ENCODE measurements at regions not wholly inside any gene's neighbourhood (a gene's known extent, or its start where the extent isn't known, plus 50 kb on each side); places are given as distances from the start of the nearest gene placed in this dataset.

DNA sequence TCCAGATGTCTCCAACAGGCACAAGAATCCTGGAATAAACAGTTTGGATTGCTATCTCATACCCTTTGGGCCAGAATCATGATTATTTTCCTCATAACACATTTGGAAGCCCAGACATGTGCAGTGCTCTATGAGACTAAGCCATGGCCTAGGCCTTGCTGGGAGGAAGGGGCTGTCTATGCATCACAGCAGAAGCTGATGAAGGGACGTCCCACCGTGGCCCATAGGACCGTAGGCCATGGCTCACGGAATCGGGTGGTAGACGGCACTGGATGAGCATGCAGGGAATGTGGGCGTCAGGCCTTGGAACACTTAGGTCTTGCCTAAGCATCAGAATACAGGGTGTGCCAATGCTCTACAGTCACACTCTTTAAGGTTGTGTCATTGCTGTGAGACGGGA lies 283.8 kb upstream of the TSHZ3 start:
- TF ChIP-seq CTCF (conservative IDR thresholded peaks at IDR 0.05) = no peak

DNA sequence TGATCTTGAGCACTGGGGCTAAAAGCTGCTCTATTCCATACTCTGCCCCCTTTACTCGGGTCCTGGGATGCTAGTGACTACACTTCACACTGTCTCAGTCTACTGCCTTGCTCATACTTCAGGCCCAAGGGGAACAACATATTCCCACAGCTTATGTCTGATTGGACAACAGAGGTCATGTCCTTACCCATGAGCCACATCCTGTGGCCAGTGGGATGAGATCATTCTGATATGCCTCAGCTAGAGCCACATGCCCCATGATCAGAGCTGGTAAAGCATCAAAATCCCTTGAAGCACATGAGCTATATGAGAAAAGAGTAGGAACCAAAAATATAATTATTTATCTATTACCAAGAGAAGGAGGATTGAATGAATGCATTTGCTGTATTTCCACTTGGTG lies 290.1 kb upstream of the TSHZ3 start:
- no peak for TF ChIP-seq CTCF (conservative IDR thresholded peaks at IDR 0.05)
- H3K27ac ChIP-seq = no peak overlapping the region

More for the DNA sequence above, 283.8 kb upstream of the TSHZ3 start:
- H3K27ac ChIP-seq = no peak overlapping the region

DNA sequence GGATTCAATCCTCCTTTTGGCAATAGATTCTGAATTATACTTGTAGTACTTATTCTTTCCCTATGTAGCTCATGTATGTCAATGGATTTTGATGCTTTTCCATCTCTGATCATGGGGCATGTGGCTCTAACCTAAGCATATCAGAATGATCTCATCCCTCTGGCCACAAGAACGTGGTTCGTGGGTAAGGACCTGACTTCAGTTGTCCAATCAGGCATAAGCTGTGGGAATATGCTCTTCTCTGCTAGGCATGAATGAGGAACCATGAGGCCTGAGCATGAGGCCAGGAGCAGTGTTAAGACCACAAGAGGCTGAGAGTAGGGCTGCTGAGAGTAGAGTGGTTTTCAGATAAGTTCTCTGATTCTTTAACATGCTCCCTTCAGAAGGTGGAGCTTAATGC lies 292.4 kb upstream of the TSHZ3 start:
- no peak for TF ChIP-seq CTCF (conservative IDR thresholded peaks at IDR 0.05)
- H3K27ac ChIP-seq = no peak overlapping the region

- H3K27ac ChIP-seq = no peak overlapping the region
- TF ChIP-seq CTCF (conservative IDR thresholded peaks at IDR 0.05) = no peak
These were observed 299.1 kb upstream of the TSHZ3 start for GRCh38 chr19:31648347-31648746.

GRCh38 chr19:31656507-31656906 lies 307.3 kb upstream of the TSHZ3 start:
- H3K27ac ChIP-seq = no peak overlapping the region
- no peak for TF ChIP-seq CTCF (conservative IDR thresholded peaks at IDR 0.05)

- H3K27ac ChIP-seq = no peak overlapping the region
- TF ChIP-seq CTCF (conservative IDR thresholded peaks at IDR 0.05) = no peak
These were observed 310.0 kb upstream of the TSHZ3 start for GRCh38 chr19:31658993-31659896.

GRCh38 chr19:31659897-31660210 lies 310.6 kb upstream of the TSHZ3 start:
- H3K27ac ChIP-seq = no peak overlapping the region
- TF ChIP-seq CTCF (conservative IDR thresholded peaks at IDR 0.05) = no peak
